Hematopoietic multipotent progenitor cell (in vitro differentiated cells): ENCODE measurements at regions not wholly inside any gene's neighbourhood (a gene's known extent, or its start where the extent isn't known, plus 50 kb on each side); places are given as distances from the start of the nearest gene placed in this dataset.
"Not testable (repeated sequence)": the region's sequence is repeated elsewhere in the genome, so short reads cannot be mapped to it uniquely, and the experiment has no call there.

Experiments
- DNase-seq, 3 donors: peaks; one replicate each; pipeline ENCODE4 v3.0.0-alpha.2; 2011 to 2015; ENCODE audit warnings: low read depth in 2 of 3, low spot score in 2 of 3

- no peak for DNase-seq
Observed at GRCh38 chr6:50330963-50331362, 281.2 kb upstream of the DEFB112 start.

- no peak for DNase-seq
Observed at GRCh38 chr6:50333696-50334095, 284.0 kb upstream of the DEFB112 start.

- DNase-seq, result no peak
Observed at GRCh38 chr6:50337532-50338122, 287.9 kb upstream of the DEFB112 start.

GRCh38 chr6:50353603-50354002, 303.9 kb upstream of the DEFB112 start:
- no peak for DNase-seq

- no peak for DNase-seq
Observed at GRCh38 chr6:50358113-50358512, 308.4 kb upstream of the DEFB112 start.

GRCh38 chr6:50361641-50362331, 312.1 kb upstream of the DEFB112 start:
- DNase-seq, result no peak

GRCh38 chr6:50362706-50363105, 313.0 kb upstream of the DEFB112 start:
- no peak for DNase-seq

GRCh38 chr6:50369996-50370395, 320.3 kb upstream of the DEFB112 start:
- DNase-seq, result no peak

- DNase-seq, result no peak
Observed at GRCh38 chr6:50380406-50381098, 330.8 kb upstream of the DEFB112 start.

GRCh38 chr6:50381099-50381415, 331.3 kb upstream of the DEFB112 start:
- no peak for DNase-seq

- DNase-seq, result no peak
Observed at GRCh38 chr6:50390416-50390815, 322.9 kb upstream of the TFAP2D start.

- not testable (repeated sequence) for DNase-seq
Observed at GRCh38 chr6:50394139-50394538, 319.2 kb upstream of the TFAP2D start.

GRCh38 chr6:50404643-50405042, 308.7 kb upstream of the TFAP2D start:
- DNase-seq, result no peak

GRCh38 chr6:50410579-50410978, 302.7 kb upstream of the TFAP2D start:
- DNase-seq, result no peak

GRCh38 chr6:50421041-50421440, 292.3 kb upstream of the TFAP2D start:
- not testable (repeated sequence) for DNase-seq

- no peak for DNase-seq
Observed at GRCh38 chr6:50427267-50427666, 286.1 kb upstream of the TFAP2D start.

GRCh38 chr6:50437901-50438300, 275.4 kb upstream of the TFAP2D start:
- DNase-seq, result no peak

GRCh38 chr6:50442531-50443040, 270.7 kb upstream of the TFAP2D start:
- DNase-seq, result no peak

- no peak for DNase-seq
Observed at GRCh38 chr6:50443144-50443543, 270.2 kb upstream of the TFAP2D start.

- DNase-seq, result no peak
Observed at GRCh38 chr6:50449128-50449527, 264.2 kb upstream of the TFAP2D start.

- no peak for DNase-seq
Observed at GRCh38 chr6:50451826-50452400, 261.4 kb upstream of the TFAP2D start.

GRCh38 chr6:50455029-50455428, 258.3 kb upstream of the TFAP2D start:
- DNase-seq, result no peak
